SK-N-SH treated with all-trans-retinoic acid at 6 μM for 48 hours (cell line): ENCODE measurements at regions not wholly inside any gene's neighbourhood (a gene's known extent, or its start where the extent isn't known, plus 50 kb on each side); places are given as distances from the start of the nearest gene placed in this dataset.

Experiments
- ATAC-seq: fragments of 200-7000 bp; cut with Tn5 transposase; 3 replicates; pipeline ENCODE4 v1.9.1; 2020; ENCODE audit warnings: mild to moderate bottlenecking, moderate library complexity
- ARNTL ChIP-seq: fragments of 450-650 bp; formaldehyde crosslinking; IDR thresholded peaks from 2 replicates; pipeline ENCODE4 v1.5.0; 2020; ENCODE audit warnings: low read depth, mild to moderate bottlenecking, moderate library complexity, borderline replicate concordance
- BACH2 ChIP-seq: fragments of 250-450 bp; sonication (Bioruptor Pico); IDR thresholded peaks from 2 replicates; pipeline ENCODE4 v1.9.0; 2021; ENCODE audit warnings: mild to moderate bottlenecking, borderline replicate concordance
- CSDC2 ChIP-seq: fragments of 250-450 bp; sonication (Bioruptor Pico); IDR thresholded peaks from 2 replicates; pipeline ENCODE4 v1.5.0; 2020; ENCODE audit warnings: mild to moderate bottlenecking, moderate library complexity
- ESRRG ChIP-seq: fragments of 250-450 bp; sonication (Bioruptor Pico); IDR thresholded peaks from 2 replicates; pipeline ENCODE4 v1.6.1; 2021; ENCODE audit warnings: mild to moderate bottlenecking
- ISL1 ChIP-seq: fragments of 250-450 bp; sonication (Bioruptor Pico); IDR thresholded peaks from 2 replicates; pipeline ENCODE4 v2.1.2; 2022; ENCODE audit warnings: mild to moderate bottlenecking, moderate library complexity
- OSR1 ChIP-seq: fragments of 250-450 bp; sonication (Bioruptor Pico); IDR thresholded peaks from 2 replicates; pipeline ENCODE4 v1.8.0; 2022; ENCODE audit warnings: moderate library complexity, mild to moderate bottlenecking, inconsistent platforms
- PATZ1 ChIP-seq: fragments of 250-450 bp; sonication (Bioruptor Pico); IDR thresholded peaks from 2 replicates; pipeline ENCODE4 v1.8.0; 2020; ENCODE audit warnings: mild to moderate bottlenecking, moderate library complexity, borderline replicate concordance
- PPARA ChIP-seq: fragments of 250-450 bp; sonication (Bioruptor Pico); IDR thresholded peaks from 2 replicates; pipeline ENCODE4 v1.5.0; 2020; ENCODE audit warnings: mild to moderate bottlenecking, borderline replicate concordance
- SNAI2 ChIP-seq: fragments of 250-450 bp; sonication (Bioruptor Pico); IDR thresholded peaks from 2 replicates; pipeline ENCODE4 v1.5.0; 2020; ENCODE audit warnings: mild to moderate bottlenecking, moderate library complexity
- TCF4 ChIP-seq: fragments of 250-450 bp; sonication (Bioruptor Pico); IDR thresholded peaks from 2 replicates; pipeline ENCODE4 v1.8.0; 2021; ENCODE audit warnings: mild to moderate bottlenecking, moderate library complexity, borderline replicate concordance
- TOX ChIP-seq: fragments of 250-450 bp; sonication (Bioruptor Pico); IDR thresholded peaks from 2 replicates; pipeline ENCODE4 v1.8.0; 2021; ENCODE audit warnings: mild to moderate bottlenecking, moderate library complexity, borderline replicate concordance
- TSHZ2 ChIP-seq: fragments of 250-450 bp; sonication (Bioruptor Pico); IDR thresholded peaks from 2 replicates; pipeline ENCODE4 v1.5.0; 2020; ENCODE audit warnings: mild to moderate bottlenecking, moderate library complexity
- ZC3H10 ChIP-seq: fragments of 250-450 bp; sonication (Bioruptor Pico); IDR thresholded peaks from 2 replicates; pipeline ENCODE4 v1.5.1; 2021; ENCODE audit warnings: mild to moderate bottlenecking, moderate library complexity
- ZFP3 ChIP-seq: fragments of 250-450 bp; sonication (Bioruptor Pico); IDR thresholded peaks from 2 replicates; pipeline ENCODE4 v1.5.0; 2020; ENCODE audit warnings: mild to moderate bottlenecking, moderate library complexity
- ZFP30 ChIP-seq: fragments of 450-650 bp; formaldehyde crosslinking; IDR thresholded peaks from 2 replicates; pipeline ENCODE4 v1.5.0; 2022; ENCODE audit warnings: mild to moderate bottlenecking, moderate library complexity
- ZNF565 ChIP-seq: fragments of 450-650 bp; formaldehyde crosslinking; conservative IDR thresholded peaks from 2 replicates; pipeline ENCODE4 v1.5.0; 2020; ENCODE audit warnings: low read depth, mild to moderate bottlenecking, moderate library complexity
- ZNF70 ChIP-seq: fragments of 450-650 bp; formaldehyde crosslinking; IDR thresholded peaks from 2 replicates; pipeline ENCODE4 v1.5.0; 2020; ENCODE audit warnings: mild to moderate bottlenecking, moderate library complexity
- ZNF8 ChIP-seq: fragments of 450-650 bp; formaldehyde crosslinking; IDR thresholded peaks from 2 replicates; pipeline ENCODE4 v1.5.0; 2020; ENCODE audit warnings: mild to moderate bottlenecking, moderate library complexity
- TF ChIP-seq, protein P1 (sequence below): fragments of 250-450 bp; sonication (Bioruptor Pico); IDR thresholded peaks from 2 replicates; pipeline ENCODE4 v1.5.1; 2021; ENCODE audit warnings: mild to moderate bottlenecking, moderate library complexity

- TF ChIP-seq TCF4 (no peak), BACH2 (CRISPR knock-in tag) (no peak), PATZ1 (no peak), ZNF565 (CRISPR knock-in tag) (no peak), ZNF70 (no peak), CSDC2 (CRISPR knock-in tag) (no peak), ZFP3 (no peak), ZC3H10 (CRISPR knock-in tag) (no peak), SNAI2 (no peak), OSR1 (no peak), ZFP30 (CRISPR knock-in tag) (no peak), ESRRG (CRISPR knock-in tag) (no peak), PPARA (CRISPR knock-in tag) (no peak), ZNF8 (CRISPR knock-in tag) (no peak), ISL1 (CRISPR knock-in tag) (no peak)
- TF ChIP-seq, protein P1, sequence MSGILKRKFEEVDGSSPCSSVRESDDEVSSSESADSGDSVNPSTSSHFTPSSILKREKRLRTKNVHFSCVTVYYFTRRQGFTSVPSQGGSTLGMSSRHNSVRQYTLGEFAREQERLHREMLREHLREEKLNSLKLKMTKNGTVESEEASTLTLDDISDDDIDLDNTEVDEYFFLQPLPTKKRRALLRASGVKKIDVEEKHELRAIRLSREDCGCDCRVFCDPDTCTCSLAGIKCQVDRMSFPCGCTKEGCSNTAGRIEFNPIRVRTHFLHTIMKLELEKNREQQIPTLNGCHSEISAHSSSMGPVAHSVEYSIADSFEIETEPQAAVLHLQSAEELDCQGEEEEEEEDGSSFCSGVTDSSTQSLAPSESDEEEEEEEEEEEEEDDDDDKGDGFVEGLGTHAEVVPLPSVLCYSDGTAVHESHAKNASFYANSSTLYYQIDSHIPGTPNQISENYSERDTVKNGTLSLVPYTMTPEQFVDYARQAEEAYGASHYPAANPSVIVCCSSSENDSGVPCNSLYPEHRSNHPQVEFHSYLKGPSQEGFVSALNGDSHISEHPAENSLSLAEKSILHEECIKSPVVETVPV (CRISPR knock-in tag), result no peak
- ATAC-seq, result no peak
Measured at GRCh38 chr13:40452038-40452666, 214.3 kb downstream of the FOXO1 start.

DNA sequence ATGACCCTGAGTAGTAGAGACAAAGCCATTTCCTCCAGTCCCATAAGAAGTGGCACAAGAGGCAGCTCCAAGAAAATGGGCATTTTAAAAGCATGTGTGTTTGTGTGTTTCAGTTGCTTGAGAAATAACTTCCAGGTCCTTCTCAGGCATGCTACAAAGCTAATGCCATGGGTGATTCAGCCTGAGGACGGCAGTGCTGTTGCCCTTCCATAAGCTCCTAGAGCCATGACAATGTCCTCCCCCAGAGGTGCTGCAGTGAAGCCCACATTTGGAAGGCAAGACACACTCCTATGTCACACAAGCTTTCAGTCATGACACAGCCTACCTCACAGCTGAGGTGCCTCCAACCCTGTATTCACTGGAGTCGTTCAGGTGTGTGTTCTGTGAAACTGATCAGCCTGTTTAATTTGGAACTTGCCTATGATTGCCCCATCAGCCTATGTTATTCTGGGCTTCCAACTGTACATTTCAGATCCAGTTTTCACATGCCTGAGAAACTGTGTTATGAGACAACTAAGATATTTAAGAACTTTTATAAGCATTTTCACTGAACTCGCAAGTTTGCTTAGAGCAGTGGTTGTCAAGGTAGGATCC is 213.6 kb downstream of the FOXO1 start:
- no peak for ATAC-seq
- TF ChIP-seq ARNTL (no peak), ZNF70 (no peak), ISL1 (CRISPR knock-in tag) (no peak), PATZ1 (no peak), TOX (CRISPR knock-in tag) (no peak), ZFP30 (CRISPR knock-in tag) (no peak), BACH2 (CRISPR knock-in tag) (no peak), ZNF565 (CRISPR knock-in tag) (no peak), ZC3H10 (CRISPR knock-in tag) (no peak)
- TF ChIP-seq, protein P1 (CRISPR knock-in tag), result no peak

DNA sequence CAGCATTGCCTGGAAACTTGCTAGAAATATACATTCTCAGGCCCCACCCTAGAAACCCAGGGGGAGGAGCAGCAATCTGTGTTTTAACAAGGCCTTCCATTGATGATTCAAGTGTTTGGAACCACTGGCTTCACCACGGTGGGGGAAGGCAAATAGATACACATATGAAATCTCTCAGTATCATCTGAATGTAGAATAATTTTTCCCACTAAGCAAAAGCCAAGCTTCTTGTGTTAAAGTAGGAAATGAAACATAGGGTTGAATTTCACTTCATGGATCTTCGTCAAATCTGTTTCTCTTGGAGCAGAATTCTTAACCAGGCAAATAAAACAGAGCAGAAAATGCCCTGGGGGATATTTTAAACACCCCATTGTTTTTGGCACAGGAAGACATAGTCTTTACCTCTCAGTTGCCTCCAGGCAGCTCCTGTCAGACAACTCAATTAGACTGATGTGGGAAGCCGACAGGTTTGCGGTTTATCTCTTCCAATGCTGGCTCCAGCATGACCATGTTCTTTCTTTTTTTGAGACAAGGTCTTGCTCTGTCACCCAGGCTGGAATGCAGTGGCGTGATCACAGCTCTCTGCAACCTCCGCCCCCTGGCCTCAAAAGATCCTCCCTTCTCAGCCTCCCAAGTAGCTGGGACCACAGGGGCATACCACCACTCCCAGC is 213.0 kb downstream of the FOXO1 start:
- TF ChIP-seq ZC3H10 (CRISPR knock-in tag), result no peak
- TF ChIP-seq TSHZ2, result no peak
- TF ChIP-seq ZNF70, result no peak
- no peak for TF ChIP-seq TCF4
- no peak for TF ChIP-seq TOX (CRISPR knock-in tag)
- TF ChIP-seq ZFP3, result no peak
- TF ChIP-seq ZNF565 (CRISPR knock-in tag), result no peak
- TF ChIP-seq OSR1, result no peak
- TF ChIP-seq BACH2 (CRISPR knock-in tag), result no peak
- no peak for TF ChIP-seq SNAI2
- no peak for TF ChIP-seq PPARA (CRISPR knock-in tag)
- no peak for TF ChIP-seq ZNF8 (CRISPR knock-in tag)
- no peak for ATAC-seq
